VCaP (cell line): ENCODE measurements at regions not wholly inside any gene's neighbourhood (a gene's known extent, or its start where the extent isn't known, plus 50 kb on each side); places are given as distances from the start of the nearest gene placed in this dataset.

Experiments
- H3K27ac ChIP-seq: fragments of 450-650 bp; 2 replicates; pipeline ENCODE4 v1.5.1; 2017
- CTCF ChIP-seq: fragments of 450-650 bp; conservative IDR thresholded peaks from 2 replicates; pipeline ENCODE4 v1.5.1; 2017; ENCODE audit warnings: mild to moderate bottlenecking, moderate library complexity

GRCh38 chr13:104968876-104969275, 1566.6 kb downstream of the EFNB2 start:
- no peak for TF ChIP-seq CTCF
- no peak overlapping the region for H3K27ac ChIP-seq

DNA sequence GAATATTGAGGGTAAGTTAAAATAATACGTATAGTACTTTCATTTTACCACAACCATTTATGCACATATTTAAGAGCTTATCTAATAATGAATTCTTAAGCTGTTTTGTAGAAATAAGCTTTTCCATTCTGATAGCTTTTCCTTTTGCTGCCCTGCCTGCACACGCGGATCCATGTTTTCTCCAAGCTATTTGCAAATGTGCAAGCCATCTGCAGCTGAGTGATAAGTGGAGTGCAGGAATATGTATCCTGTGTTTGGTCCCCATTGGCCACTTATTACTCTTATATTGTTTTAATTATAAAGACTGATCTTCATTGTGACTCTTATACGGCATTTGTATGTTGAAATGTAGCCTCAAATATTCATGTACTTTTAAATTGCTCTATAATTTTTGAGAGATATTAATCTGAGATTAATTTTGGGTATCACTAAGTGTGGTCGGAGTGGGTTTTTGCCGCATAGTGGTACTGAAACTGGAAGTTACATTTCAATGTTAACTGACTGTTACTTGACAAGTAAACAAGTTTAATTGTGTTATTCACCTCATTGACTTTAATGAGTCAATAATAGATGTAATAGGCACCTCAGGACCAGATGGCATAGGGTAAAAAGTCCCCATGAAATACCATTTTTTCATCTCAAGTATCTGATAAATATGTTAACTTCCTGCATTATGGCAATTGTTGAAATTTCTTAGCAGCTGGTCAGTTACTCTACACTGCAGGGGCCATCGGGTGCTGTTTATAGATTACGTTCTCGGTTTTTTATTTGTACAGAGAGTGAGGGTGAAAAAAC, 1567.4 kb downstream of the EFNB2 start:
- no peak overlapping the region for H3K27ac ChIP-seq
- no peak for TF ChIP-seq CTCF

DNA sequence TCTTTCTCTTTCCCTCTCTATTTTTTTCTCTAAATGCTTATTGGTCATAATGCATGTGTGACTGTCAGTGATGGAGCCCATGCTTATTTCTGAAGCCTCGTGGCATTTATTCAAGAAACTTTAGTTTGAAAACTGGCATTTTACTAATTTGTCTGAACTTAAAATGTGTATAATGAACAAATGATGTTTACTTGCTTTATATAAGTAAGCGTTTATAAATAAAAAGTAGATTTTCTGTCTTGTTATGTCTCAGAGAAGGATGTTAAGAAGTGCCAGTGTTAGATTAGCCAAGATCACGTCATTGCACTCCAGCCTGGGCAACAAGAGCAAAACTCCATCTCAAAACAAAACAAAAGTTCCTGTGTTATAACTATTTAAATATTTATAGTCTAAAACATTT, 1568.1 kb downstream of the EFNB2 start:
- H3K27ac ChIP-seq = no peak overlapping the region
- no peak for TF ChIP-seq CTCF

GRCh38 chr13:104962411-104962810, 1573.1 kb downstream of the EFNB2 start:
- no peak for TF ChIP-seq CTCF
- H3K27ac ChIP-seq = no peak overlapping the region

- TF ChIP-seq CTCF = no peak
- H3K27ac ChIP-seq = no peak overlapping the region
Measured at GRCh38 chr13:104961246-104961645, 1574.2 kb downstream of the EFNB2 start.

DNA sequence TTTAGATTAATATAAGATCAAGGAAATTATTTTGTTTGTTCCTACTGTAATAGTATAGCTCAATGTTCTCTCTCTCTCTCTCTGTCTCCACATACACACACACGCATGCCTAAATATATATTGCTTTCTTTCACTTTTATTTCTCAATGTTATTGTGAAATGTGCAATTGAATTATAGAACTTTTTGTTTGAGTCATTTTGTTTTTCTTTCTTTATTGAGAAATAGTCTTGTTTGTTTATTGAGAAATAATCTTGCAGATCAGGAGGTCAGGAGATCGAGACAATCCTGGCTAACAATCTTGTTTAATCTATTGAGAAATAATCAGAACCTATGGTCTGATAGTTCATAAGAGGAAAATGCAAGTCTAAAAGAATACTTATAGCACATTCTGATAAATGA, 1581.3 kb downstream of the EFNB2 start:
- TF ChIP-seq CTCF = no peak
- H3K27ac ChIP-seq = no peak overlapping the region

GRCh38 chr13:104953588-104953987, 1581.9 kb downstream of the EFNB2 start:
- H3K27ac ChIP-seq = no peak overlapping the region
- no peak for TF ChIP-seq CTCF
